ENCODE measurements at regions not wholly inside any gene's neighbourhood (a gene's known extent, or its start where the extent isn't known, plus 50 kb on each side); places are given as distances from the start of the nearest gene placed in this dataset.

DNA sequence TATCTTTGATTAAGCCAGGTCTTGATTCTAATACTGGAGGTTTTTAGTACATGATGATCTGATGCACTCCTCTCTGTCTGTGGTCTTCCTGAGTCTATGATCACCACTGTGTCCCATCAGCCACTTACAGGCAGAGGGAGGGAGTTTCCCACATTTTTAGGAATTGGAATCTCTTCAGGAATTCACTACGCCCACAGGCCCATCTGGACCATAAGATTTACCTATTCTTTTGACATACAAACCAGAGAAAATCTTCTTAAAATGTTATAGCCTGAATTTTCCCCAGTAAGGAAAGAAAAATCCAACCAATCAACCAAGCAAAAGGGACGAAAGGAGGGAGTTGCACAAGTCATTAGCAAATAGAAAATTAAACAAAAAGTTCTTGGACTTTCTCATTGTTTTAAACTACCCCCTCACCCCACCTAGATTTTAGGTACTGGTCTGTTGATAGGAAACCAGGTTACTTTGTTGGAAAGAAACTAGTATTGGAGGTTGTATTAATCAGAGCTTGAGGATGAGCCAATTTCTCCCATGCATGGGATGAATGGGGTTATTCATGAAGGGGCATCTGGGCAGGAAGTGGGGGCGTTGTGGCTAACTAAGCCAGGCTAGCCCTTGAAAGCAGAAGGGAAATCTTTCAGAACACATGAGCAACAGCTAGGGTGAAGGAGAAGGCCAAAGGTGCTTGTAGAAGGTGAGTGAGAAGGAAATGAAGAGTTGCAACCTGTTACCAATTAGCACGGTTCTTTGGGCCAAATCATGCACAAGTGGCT, 328.2 kb upstream of the MEX3C start:
- H3K9ac ChIP-seq (ENCODE audit: insufficient read depth, low read depth, low read length), result no peak overlapping the region
- in situ Hi-C loops (cut with HindIII; ENCODE audit: extremely low pct_ligation_motif_present, low pct_unique_long_range_greater_than_20kb), result no loop called here

More for the DNA sequence above, 328.2 kb upstream of the MEX3C start:
- Histone ChIP-seq H3K27ac (ENCODE audit: extremely low read length, insufficient read depth, low read length) (no peak overlapping the region), H3K27me3 (ENCODE audit: control insufficient read depth in 1 of 2, insufficient read depth in 2 of 2, low read length in 2 of 2) (no peaks in the 10 kb centered on the region; a peak in 1 of 5 replicates), H4K20me1 (ENCODE audit: insufficient read depth, low read length) (no peaks in the 10 kb centered on the region), H3K4me1 (ENCODE audit: insufficient read depth, low read length) (no peaks in the 10 kb centered on the region), H3K79me2 (ENCODE audit: insufficient read depth, low read length) (no peaks in the 10 kb centered on the region), H2AFZ (ENCODE audit: low read length) (no peak overlapping the region), H3K9me3 (ENCODE audit: low read length) (no peaks in the 10 kb centered on the region), H3K36me3 (replicated peaks in 1 of 2; ENCODE audit: control insufficient read depth in 1 of 2, insufficient read depth in 2 of 2, low read length in 2 of 2) (no peaks in the 10 kb centered on the region), H3K4me2 (ENCODE audit: low read depth, low read length) (no peak overlapping the region), H3K4me3 (replicated peaks in 1 of 3; ENCODE audit: insufficient read depth in 1 of 3, low read depth in 2 of 3, low read length in 3 of 3) (no peak overlapping the region)
- CTCF ChIA-PET (ENCODE audit: low intra/inter-chr PET ratio, low total read pairs), result no interaction called here
- ATAC-seq, result no peak
- no peak for TF ChIP-seq ZNF746 (CRISPR knock-in tag; IDR thresholded peaks at IDR 0.05)
- TF ChIP-seq ZNF33A (CRISPR knock-in tag; IDR thresholded peaks at IDR 0.05; ENCODE audit: borderline replicate concordance), result no peak
- TF ChIP-seq ZFP36L1 (CRISPR knock-in tag; IDR thresholded peaks at IDR 0.05), result no peak
- TF ChIP-seq, protein P1, sequence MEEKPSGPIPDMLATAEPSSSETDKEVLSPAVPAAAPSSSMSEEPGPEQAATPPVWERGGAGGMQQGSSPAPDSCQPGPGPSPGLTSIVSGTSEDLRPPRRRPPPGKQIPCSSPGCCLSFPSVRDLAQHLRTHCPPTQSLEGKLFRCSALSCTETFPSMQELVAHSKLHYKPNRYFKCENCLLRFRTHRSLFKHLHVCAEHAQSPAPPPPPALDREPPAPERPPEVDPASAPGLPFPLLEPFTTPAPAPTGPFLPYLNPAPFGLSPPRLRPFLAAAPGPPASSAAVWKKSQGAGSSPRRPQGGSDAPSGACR (CRISPR knock-in tag; IDR thresholded peaks at IDR 0.05), result no peak
- TF ChIP-seq ZNF317 (CRISPR knock-in tag; IDR thresholded peaks at IDR 0.05), result no peak
- TF ChIP-seq, protein P2, sequence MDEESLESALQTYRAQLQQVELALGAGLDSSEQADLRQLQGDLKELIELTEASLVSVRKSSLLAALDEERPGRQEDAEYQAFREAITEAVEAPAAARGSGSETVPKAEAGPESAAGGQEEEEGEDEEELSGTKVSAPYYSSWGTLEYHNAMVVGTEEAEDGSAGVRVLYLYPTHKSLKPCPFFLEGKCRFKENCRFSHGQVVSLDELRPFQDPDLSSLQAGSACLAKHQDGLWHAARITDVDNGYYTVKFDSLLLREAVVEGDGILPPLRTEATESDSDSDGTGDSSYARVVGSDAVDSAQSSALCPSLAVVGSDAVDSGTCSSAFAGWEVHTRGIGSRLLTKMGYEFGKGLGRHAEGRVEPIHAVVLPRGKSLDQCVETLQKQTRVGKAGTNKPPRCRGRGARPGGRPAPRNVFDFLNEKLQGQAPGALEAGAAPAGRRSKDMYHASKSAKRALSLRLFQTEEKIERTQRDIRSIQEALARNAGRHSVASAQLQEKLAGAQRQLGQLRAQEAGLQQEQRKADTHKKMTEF (CRISPR knock-in tag; IDR thresholded peaks at IDR 0.05), result no peak
- TF ChIP-seq SALL1 (CRISPR knock-in tag; IDR thresholded peaks at IDR 0.05), result no peak
- TF ChIP-seq MXI1 (IDR thresholded peaks at IDR 0.05; ENCODE audit: borderline replicate concordance, low read depth, low read length), result no peak
- no peak for TF ChIP-seq MIER2 (CRISPR knock-in tag; IDR thresholded peaks at IDR 0.05)
- BruUV-seq (replicated peaks), result no TSS peak
- 0% methylated on average over 4 of the region's 4 CpGs for WGBS (ENCODE audit: low lambda C conversion rate)
- POLR2A ChIA-PET, result no interaction called here
- intact Hi-C loops (cut with micrococcal nuclease; ENCODE audit: unreplicated experiment), result no loop called here
- no peak for FAIRE-seq
- no peak for DNase-seq (ENCODE audit: low spot score)

Data from HepG2 (cell line).